IPS-11a (cell line): ENCODE measurements at regions not wholly inside any gene's neighbourhood (a gene's known extent, or its start where the extent isn't known, plus 50 kb on each side); places are given as distances from the start of the nearest gene placed in this dataset.
"Not testable (repeated sequence)": the region's sequence is repeated elsewhere in the genome, so short reads cannot be mapped to it uniquely, and the experiment has no call there.

Source experiments
- H3K4me3 ChIP-seq: one replicate; pipeline ENCODE4 v1.5.1; 2013; ENCODE audit warnings: low read depth, low read length, control low read depth

DNA sequence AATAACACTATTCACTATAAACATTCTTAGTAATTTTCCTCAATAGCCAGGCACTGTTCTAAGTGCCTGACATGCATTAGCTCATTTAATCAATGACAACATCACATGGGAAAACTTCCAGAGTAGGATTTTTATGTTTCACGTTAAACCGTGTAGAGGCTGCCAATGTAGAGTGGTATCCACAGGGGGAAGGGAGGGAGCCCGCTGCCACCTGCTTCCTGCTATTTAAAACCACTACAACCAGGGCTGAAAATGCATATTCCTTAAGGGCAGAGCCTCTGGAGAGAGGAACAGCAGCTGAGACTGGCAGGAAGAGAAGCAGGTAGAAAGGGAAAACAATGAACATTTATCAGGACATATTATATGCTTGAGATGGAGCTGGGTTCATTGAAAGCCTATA is 684.3 kb upstream of the AUTS2 start:
- no peak overlapping the region for H3K4me3 ChIP-seq

DNA sequence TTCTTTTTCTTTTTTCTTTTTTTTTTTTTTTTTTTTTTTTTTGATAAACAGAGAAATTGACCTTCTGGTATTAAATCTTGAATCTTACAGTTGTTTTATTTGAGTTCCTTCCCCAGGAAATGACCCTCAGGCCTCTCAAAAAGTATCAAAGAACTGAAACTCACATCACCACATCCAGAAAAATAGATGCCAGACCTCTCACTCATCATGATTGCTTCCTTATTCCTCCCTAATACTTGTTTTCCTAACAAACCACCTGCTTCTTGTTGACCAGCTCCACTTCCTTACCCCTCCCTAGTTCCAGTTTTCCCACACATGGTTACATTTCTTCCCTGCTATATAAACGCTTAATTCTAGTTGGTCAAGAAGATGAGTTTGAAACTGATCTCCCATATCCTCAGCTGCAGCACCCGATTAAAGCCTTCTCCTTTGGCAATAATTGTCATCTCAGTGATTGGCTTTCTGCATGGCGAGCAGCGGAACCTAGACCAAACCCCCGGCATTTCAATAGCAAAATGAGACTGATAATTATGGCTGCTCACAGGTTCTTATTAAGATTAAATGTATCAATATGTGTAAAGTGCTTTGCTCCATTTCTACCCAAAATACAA is 681.1 kb upstream of the AUTS2 start:
- no peak overlapping the region for H3K4me3 ChIP-seq

DNA sequence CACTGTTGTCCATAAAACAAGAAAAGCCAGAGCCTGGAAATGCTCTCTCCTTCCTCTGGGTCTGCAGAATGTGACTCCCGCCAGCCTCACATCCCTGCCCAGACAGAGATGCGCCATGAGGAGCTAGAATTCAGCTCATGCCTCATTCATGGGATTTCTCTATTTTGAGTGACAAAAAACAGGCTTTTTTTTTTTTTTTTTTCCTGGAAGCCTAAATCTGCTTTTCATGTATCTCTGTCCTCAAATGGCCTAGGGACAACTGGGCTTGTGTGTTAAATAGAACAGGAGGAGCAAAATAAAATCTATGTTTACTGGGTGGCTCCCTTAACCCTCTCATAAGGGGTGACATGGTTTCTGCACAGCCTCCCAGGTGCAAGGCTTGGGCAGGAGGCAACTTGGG is 679.7 kb upstream of the AUTS2 start:
- H3K4me3 ChIP-seq = no peak overlapping the region

DNA sequence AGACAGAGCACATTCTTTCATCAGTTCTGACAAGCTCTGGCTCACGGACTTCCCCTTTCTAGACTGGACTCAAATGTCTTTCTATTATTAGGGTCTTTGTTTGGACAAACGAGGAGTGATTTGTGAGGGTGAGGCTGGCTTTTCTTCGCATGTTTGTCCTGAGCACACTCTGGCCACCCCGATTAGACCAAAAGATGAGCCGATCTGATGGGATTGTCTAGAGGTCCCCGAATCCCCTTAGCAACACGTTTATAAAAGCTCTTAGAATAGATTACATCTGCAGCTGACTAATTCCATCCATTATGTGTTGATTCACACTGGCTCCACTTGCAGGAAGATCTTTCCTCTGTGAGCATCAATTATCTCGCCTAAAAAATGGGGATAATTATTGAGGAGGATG is 675.4 kb upstream of the AUTS2 start:
- H3K4me3 ChIP-seq = no peak overlapping the region

DNA sequence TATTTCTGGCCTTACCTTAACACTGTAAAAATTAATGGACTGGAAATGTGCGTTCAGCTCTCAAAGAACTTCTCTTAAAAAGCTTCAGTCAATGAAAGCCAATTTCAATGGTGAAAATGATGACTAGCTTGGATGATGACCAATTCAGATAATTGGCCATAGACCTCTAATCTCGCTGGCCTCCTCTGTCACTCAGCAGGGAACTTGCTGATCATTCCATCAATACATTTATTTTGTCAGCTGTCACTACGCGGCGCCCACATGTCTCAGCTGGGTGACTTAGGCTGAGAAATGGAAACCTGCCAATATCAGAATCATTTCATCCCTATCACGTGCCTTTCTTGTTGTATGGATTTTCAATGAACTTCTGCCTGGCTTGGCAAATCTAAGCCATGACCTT is 673.0 kb upstream of the AUTS2 start:
- no peak overlapping the region for H3K4me3 ChIP-seq

DNA sequence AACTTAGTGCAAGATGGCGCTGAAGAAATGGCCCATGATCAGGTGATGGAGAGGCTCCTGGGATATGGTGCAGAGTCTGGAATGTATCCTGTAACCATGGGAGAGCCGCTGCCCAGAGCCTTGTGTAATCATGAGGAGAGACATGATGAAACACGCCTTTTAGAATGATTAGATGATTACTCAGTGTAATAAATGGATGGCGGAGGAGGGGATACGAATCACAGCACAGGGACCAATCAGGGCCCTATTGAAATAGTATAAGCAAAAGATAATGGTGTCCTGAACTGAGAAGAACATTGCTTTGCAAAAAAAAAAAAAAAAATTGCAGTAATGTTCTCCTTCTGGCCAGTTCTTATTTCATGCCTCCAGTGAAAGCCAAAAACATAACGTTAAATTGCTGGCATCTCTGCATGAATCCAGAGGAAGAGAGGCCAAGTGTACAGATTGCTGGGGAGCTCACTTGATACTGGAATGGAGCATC is 668.5 kb upstream of the AUTS2 start:
- no peak overlapping the region for H3K4me3 ChIP-seq

DNA sequence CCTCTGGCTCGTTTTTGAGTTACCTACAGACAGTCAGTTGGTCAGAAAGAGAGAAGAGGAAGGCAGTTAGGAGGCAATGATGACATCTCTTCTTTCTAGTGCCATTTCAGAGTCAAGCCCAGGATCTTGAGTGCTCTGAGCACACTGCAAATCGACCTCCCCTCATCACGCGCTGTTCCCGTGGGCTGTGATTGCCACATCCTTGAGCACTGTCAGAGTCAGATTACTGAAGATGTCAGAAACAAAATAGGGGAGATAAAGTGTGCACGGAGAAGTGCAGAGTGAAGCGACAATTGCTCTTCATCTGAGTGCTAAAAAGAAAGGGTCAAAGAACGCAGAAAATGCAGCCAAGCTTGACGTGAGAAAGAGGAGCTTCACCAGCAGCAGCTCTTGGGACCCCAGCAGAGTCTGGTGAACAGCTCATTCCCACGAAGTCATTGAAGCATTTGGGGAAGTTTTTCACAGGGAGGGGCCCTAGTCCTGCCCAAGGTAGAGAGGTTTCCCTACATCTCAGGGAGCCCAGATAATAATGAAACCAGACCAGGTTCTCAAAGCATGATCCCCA is 661.7 kb upstream of the AUTS2 start:
- H3K4me3 ChIP-seq = no peak overlapping the region

DNA sequence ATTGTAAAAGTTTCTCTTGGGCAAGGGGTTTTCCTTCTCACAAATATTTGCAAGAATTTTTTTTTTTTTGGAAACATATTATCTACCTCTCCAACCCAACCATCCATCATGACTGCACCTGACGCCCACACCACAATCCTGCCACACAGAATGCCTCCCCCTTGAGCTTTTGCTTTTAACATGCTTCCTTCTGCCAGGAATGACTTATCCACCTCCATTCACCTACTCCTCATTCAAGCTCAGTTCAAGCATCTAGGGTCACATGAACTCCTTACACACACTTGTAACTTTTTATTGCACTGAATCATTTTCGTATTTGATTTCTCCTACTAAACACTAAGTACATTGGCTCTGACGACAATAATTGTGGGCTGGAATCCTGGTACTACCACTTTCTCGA is 660.1 kb upstream of the AUTS2 start:
- no peak overlapping the region for H3K4me3 ChIP-seq

DNA sequence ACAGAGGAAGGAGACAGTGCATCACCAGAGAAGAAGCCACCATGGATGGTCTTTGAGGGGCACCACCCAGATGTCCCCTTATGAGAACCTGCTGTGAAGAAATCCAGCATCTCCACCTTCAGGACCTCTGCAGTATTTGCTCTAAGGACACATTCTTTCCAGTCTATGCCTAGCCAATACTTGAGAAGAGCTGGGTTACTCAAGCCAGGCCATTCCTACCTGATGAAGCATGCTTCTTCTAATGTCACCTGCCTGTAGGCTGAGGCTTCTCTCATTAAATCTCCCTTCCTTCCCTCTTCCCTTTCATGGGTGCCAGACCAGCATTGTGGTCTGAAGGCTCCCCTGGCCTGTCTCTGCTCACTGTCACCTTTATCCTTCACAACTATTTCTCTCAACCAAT is 654.5 kb upstream of the AUTS2 start:
- no peak overlapping the region for H3K4me3 ChIP-seq

DNA sequence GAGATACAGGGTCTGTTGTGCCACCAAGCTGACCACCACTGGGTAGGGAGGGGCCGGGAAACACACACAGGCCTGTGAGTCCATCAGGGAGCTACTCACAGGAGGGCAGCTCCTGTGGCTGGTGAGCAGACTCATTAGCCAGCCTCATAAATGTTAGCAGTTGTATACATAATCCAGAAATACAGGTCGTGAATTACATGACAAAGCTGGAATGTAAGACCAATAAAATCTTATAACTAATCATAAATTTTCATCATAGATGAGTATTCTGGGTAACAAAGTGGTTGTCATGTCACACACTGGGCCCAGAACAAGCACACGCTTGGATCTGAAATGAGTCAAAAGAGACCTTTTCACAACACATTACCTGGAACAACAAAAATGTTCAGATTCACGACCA is 642.6 kb upstream of the AUTS2 start:
- no peak overlapping the region for H3K4me3 ChIP-seq

DNA sequence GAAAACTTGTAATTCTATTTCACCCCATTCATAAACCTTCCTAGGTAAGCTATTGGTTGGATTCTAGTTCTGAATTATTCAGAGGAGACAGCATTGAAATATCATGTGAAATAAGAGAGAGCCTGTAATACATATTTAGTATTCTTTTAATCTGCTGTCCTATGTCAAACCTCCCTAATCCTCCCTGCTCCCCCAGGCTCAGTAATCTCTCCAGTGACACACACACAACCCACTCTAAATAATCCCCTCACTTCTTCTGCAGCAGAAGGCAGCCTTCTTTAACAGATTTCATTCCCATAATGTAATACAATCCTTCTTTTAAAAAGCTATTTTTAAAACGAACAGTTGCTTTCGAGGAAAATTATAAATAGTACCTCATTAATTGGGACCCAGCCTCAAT is 639.7 kb upstream of the AUTS2 start:
- no peak overlapping the region for H3K4me3 ChIP-seq

DNA sequence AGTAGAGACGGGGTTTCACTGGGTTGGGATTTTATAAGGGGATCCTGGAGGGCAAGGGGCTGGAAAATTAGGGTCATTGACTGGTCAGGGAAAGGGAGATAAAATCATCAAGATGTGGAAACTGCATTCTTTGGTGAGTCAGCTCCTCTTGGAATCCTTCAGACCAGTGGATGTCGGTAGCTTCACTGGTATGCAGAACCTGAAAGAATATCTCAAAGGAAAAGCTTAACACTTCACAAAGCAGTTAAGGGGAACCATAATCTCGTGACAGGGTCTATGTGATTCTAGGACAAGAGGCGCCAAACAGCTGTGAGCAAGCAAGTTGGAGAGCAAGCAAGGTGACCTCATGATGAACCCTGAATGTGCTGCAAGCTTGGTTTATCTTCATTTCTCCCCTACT is 634.7 kb upstream of the AUTS2 start:
- no peak overlapping the region for H3K4me3 ChIP-seq

DNA sequence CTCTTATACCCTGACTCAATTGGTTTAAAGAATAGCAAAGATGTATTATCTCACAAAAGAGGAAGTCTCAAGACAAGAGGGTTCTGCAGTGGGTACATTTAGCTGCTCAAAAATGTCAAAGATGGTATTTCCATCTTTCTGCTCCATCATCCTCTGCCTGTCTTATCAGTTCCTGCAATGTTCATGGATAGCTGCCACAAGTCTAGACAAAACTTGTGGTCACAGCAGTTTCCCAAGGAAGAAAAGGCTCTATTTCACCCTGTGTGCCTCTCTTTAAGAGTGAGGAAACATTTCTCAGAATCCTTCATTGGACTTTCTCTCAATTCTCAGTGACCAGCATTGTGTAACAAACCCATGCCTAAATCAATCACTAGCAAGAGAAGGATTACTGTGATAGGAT is 634.2 kb upstream of the AUTS2 start:
- no peak overlapping the region for H3K4me3 ChIP-seq

DNA sequence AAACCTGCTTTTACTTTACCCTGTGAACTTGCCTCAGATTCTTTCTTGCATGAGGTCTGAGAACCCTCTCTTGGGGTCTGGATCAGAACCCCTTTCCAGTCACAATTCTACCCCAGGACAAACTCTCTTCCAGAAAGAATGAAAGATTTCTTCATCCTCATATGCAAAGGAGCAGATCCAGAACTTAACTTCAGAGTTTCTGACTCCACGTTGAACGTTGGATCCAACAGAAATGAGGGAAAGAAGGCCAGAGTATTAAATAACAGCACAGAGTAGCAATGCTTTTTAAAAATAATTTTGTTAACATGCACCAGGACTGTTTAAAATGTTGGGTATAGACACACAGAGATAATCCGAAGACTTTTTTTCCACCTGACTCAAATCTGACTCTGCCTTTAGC is 632.9 kb upstream of the AUTS2 start:
- H3K4me3 ChIP-seq = no peak overlapping the region

DNA sequence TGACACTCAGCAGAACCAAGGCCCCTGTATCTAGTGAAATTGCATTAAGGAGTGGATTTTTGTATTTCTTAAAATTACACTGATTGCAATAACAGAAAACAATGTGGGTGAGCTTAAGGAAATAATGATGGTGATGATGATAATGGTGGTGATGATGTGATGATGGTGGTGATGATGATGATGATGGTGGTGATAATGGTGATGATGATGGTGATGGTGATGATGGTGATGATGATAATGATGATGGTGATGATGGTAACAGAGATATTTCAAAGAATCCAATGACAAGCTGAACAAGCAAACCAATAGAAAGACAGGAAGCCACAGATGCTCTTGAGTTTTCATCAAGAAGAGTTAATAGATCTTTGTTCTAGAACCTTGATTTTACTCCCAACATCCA is 630.7 kb upstream of the AUTS2 start:
- no peak overlapping the region for H3K4me3 ChIP-seq

DNA sequence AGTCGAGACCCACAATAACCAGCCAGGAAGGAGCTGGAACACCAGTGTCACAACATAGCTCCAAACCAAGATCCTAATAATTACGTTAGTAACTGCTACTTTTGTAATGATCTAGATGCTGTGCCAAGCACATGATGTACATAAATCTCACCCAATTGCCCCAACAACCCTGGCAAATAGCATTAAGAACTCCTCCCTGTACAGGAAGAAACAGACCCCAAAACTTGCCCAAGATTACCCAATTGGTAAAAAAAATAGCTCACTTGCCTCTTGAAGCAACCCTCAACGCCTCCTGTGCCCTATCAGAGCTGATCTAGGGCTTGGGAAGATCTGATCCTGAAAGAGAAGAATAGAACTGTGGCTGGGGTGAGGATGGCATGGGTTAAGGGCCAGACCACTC is 628.7 kb upstream of the AUTS2 start:
- H3K4me3 ChIP-seq = no peak overlapping the region

DNA sequence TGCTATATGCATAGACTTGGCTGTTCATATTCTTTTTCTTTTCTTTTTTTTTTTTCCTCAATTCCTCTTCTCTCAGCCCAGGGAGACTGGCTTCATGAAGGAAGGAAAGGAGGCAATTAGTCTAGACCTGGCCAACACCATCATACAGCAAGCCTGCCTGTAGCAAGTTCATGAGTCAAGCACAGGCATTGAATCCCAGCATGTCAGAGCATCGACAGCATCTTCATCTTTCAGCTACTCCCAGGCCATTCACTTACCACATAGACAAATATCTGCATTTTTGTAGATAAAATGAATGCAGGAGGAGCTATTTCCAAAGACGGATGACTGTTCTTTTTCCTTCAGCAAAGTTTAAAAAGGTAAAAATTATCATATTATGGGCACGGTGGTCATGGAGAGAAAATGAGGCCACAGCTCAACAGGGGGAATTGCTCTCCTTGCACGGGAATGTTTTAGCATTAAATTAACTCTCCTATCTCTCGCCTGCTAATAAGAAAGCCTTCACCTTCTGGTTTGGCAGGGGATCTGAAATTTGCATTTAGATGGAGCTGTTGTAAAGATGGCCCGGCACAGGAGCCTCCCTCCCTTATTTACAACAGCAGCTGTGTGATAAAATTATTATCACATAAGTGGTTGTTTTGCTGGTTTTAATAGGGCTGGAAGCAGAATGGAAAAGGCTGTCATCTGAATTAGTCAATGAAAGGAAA is 626.5 kb upstream of the AUTS2 start:
- no peak overlapping the region for H3K4me3 ChIP-seq

DNA sequence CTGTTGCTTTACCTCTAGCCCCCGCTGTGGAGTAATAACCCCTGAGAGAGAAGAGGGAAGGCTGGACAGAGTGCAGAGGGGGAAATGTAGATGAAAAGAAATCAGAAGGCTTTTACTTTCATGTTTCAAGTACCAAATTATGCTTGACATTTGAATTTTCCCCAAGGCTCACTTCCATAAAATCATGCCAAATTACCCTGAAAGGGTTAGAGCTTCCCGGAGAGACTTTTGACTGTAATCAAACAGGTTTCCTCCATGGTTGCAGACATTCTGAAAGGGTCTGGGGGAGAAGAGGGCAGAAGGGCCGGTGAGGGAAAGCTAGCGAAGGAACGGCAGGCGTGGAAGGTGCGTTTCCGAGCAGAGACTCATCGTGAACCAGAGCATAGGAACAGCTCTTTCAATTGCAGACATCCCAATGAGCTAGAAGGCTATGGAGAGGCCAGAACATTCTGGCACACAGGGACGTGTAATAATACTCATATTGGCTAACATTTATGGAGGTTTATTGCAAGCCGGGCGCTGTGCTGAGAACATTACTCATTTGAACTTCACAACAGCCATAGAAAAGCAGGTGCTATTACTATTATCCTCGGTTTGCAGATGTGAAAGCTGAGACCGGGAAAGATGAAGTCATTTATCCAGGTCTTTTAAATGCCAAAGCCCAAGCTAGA is 620.8 kb upstream of the AUTS2 start:
- no peak overlapping the region for H3K4me3 ChIP-seq

DNA sequence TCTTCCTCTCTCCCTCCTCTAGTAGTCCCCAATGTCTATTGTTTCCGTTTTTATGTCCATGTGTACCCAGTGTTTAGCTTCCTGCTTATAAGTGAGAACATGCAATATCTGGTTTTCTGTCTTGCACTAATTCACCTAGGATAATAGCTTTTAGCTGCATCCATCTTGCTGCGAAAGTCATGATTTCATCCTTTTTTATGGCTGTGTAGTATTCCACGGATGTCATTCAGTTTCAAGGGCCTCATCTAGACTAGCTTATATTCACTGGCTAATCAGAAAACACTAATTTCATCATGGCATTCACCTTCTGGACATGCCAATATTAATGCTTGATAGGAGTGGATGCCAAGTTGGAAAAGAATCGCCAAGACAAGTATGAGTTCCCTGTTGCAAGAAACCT is 619.6 kb upstream of the AUTS2 start:
- H3K4me3 ChIP-seq = no peak overlapping the region

DNA sequence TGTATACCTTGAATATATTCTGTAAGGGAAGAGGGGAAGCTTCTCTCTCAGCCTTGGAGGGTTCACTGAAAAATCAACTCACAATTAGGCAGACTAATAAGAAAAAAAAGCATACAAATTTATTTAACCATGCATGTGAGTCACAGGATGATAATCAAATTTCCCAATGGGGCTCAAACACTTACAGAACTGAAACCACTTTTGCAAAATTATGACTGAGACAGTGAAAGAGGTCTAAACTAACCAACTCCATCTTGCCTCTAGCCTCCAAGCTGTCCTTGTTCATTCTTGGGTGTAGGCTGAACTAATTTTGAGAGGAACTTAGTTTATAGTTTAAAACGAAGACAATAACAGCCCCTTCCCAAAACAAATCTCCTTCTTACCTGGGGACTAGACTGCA is 618.3 kb upstream of the AUTS2 start:
- no peak overlapping the region for H3K4me3 ChIP-seq

DNA sequence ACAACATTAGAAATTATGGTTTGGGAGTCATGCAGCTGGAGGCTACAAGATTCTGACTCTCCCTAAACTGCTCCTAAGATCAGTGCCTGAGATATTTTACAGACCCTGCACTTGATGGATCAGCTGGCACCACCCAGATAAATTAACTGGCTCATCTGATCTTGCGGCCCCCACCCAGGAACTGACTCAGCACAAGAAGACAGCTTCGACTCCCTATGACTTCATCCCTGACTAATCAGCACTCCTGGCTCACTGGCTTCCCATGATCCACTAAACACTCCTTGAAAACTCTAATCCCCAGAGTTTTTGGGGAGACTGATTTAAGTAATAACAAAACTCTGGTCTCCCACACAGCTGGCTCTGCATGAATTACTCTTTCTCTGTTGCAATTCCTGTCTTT is 617.8 kb upstream of the AUTS2 start:
- H3K4me3 ChIP-seq = not testable (repeated sequence)

DNA sequence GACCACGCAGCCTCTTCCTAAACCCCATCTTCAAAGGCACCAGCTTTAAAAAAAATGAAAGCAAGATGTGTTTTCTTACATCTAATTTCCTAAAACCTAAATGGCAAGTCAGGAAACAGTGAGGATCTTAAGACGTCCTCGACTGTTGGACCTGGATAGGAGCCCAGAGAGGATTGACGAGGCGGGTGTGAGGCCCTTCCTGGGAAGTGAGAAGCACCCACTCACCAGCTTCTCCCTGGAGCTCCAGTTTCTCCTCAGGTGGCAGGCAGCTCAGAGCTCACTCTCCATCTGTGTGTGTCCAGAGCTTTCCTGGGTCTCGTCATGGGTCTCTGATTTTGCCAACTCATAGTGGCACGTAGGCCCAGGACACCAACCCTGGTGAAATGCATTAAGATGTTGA is 614.0 kb upstream of the AUTS2 start:
- H3K4me3 ChIP-seq = no peak overlapping the region
